ENCODE measurements at regions not wholly inside any gene's neighbourhood (a gene's known extent, or its start where the extent isn't known, plus 50 kb on each side); places are given as distances from the start of the nearest gene placed in this dataset.

GRCh38 chr14:104302794-104303405 lies 164.5 kb downstream of the KIF26A start:
- no peaks in the 10 kb centered on the region for H3K9me3 ChIP-seq
- peaks cover 0 to 47% of the 10 kb centered on the region in 2 donors for H3K27me3 ChIP-seq
- no peak overlapping the region for H3K27ac ChIP-seq
- H3K36me3 ChIP-seq: no peaks in the 10 kb centered on the region
- TF ChIP-seq CTCF (IDR thresholded peaks at IDR 0.05): no peak
- no peaks in the 10 kb centered on the region for H3K4me1 ChIP-seq
- intact Hi-C loops (cut with DNase I; ENCODE audit: low total_unique reads): no loop called here
- no peak overlapping the region for H3K4me3 ChIP-seq
- DNase-seq: no peak

- DNase-seq: no peak
- intact Hi-C loops (cut with DNase I; ENCODE audit: low total_unique reads): no loop called here
- no peaks in the 10 kb centered on the region for H3K36me3 ChIP-seq
- H3K4me1 ChIP-seq: no peaks in the 10 kb centered on the region
- H3K27me3 ChIP-seq: peaks cover 0 to 47% of the 10 kb centered on the region in 2 donors
- no peaks in the 10 kb centered on the region for H3K9me3 ChIP-seq
- H3K4me3 ChIP-seq: no peak overlapping the region
- TF ChIP-seq CTCF (IDR thresholded peaks at IDR 0.05): no peak
- H3K27ac ChIP-seq: no peak overlapping the region
These were observed 165.5 kb downstream of the KIF26A start for GRCh38 chr14:104303705-104304425.

GRCh38 chr14:104304451-104305351 lies 166.3 kb downstream of the KIF26A start:
- no peak for TF ChIP-seq CTCF (IDR thresholded peaks at IDR 0.05)
- H3K27ac ChIP-seq: no peak overlapping the region
- DNase-seq: no peak
- H3K9me3 ChIP-seq: no peaks in the 10 kb centered on the region
- peaks cover 0 to 47% of the 10 kb centered on the region in 2 donors for H3K27me3 ChIP-seq
- no peaks in the 10 kb centered on the region for H3K4me1 ChIP-seq
- H3K4me3 ChIP-seq: no peak overlapping the region
- no peaks in the 10 kb centered on the region for H3K36me3 ChIP-seq
- intact Hi-C loops (cut with DNase I; ENCODE audit: low total_unique reads): no loop called here

- intact Hi-C loops (cut with DNase I; ENCODE audit: low total_unique reads): no loop called here
- no peak for TF ChIP-seq CTCF (IDR thresholded peaks at IDR 0.05)
- no peaks in the 10 kb centered on the region for H3K9me3 ChIP-seq
- no peaks in the 10 kb centered on the region for H3K4me1 ChIP-seq
- no peak for DNase-seq
- H3K4me3 ChIP-seq: no peak overlapping the region
- no peaks in the 10 kb centered on the region for H3K36me3 ChIP-seq
- H3K27ac ChIP-seq: no peak overlapping the region
- peaks cover 0 to 47% of the 10 kb centered on the region in 2 donors for H3K27me3 ChIP-seq
These were observed 167.4 kb downstream of the KIF26A start for GRCh38 chr14:104305511-104306449.

Measured in tibial artery (tissue), 4 donors.